ENCODE measurements at regions not wholly inside any gene's neighbourhood (a gene's known extent, or its start where the extent isn't known, plus 50 kb on each side); places are given as distances from the start of the nearest gene placed in this dataset.

DNA sequence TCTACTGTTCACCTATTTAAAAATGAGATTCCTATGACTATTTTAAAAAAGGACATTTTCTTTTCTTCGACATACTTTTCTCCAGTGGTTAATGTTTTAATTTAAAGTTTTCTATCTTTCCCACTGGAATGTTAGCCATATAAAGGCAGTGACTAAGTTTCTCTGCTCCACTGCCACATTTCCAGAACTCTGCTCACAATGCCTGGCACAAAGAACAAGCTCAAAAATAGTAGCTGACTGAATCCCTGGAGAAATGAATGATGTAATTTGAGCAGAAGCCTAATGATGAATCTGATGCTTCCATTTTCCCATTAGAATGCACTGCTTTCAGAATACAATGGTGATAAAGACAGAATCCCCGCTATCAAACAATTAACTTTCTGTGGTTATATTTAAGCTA, 817.8 kb downstream of the MTRR start:
- TF ChIP-seq, protein P1, sequence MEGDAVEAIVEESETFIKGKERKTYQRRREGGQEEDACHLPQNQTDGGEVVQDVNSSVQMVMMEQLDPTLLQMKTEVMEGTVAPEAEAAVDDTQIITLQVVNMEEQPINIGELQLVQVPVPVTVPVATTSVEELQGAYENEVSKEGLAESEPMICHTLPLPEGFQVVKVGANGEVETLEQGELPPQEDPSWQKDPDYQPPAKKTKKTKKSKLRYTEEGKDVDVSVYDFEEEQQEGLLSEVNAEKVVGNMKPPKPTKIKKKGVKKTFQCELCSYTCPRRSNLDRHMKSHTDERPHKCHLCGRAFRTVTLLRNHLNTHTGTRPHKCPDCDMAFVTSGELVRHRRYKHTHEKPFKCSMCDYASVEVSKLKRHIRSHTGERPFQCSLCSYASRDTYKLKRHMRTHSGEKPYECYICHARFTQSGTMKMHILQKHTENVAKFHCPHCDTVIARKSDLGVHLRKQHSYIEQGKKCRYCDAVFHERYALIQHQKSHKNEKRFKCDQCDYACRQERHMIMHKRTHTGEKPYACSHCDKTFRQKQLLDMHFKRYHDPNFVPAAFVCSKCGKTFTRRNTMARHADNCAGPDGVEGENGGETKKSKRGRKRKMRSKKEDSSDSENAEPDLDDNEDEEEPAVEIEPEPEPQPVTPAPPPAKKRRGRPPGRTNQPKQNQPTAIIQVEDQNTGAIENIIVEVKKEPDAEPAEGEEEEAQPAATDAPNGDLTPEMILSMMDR (IDR thresholded peaks at IDR 0.05): no peak
- TF ChIP-seq POLR2A (IDR thresholded peaks at IDR 0.05): no peak

Data from lower leg skin (tissue), 3 donors.